Heart left ventricle (tissue), 16 donors: ENCODE measurements at regions not wholly inside any gene's neighbourhood (a gene's known extent, or its start where the extent isn't known, plus 50 kb on each side); places are given as distances from the start of the nearest gene placed in this dataset.

ENCODE experiments used
- ATAC-seq, 4 donors: fragments of 200-7000 bp; cut with Tn5 transposase; one replicate each; pipeline ENCODE4 v1.9.1; 2020 to 2022; ENCODE audit warnings: moderate library complexity in 4 of 4, mild to moderate bottlenecking in 3 of 4, moderate number of reproducible peaks in 1 of 4
- DNase-seq, 5 donors: peaks; one replicate each; pipeline ENCODE4 v3.0.0-alpha.2; 2020
- H3K27ac ChIP-seq, 12 donors: fragments of 200-600 bp; sonication (generic) in 4 of 12; one replicate each; pipeline versions ENCODE4 v1.5.0 to v1.8.0; 2016 to 2022; ENCODE audit warnings: mild to moderate bottlenecking in 2 of 12
- H3K27me3 ChIP-seq, 9 donors: fragments of 200-600 bp; sonication (generic) in 2 of 9; one replicate each; pipeline versions ENCODE4 v1.5.1 to v1.8.0; 2016 to 2022; ENCODE audit warnings: mild to moderate bottlenecking in 3 of 9
- H3K36me3 ChIP-seq, 9 donors: fragments of 200-600 bp; sonication (generic) in 2 of 9; one replicate each; pipeline versions ENCODE4 v1.5.0 to v1.8.0; 2018 to 2022; ENCODE audit warnings: mild to moderate bottlenecking in 2 of 9
- H3K4me1 ChIP-seq, 12 donors: fragments of 200-600 bp; sonication (generic) in 4 of 12; one replicate each; pipeline versions ENCODE4 v1.5.0 to v1.8.0; 2016 to 2022; ENCODE audit warnings: mild to moderate bottlenecking in 3 of 12
- H3K4me3 ChIP-seq, 12 donors: fragments of 200-600 bp; sonication (generic) in 4 of 12; one replicate each; pipeline versions ENCODE4 v1.5.0 to v1.8.0; 2017 to 2022; ENCODE audit warnings: mild to moderate bottlenecking in 9 of 12, moderate library complexity in 4 of 12
- H3K9me3 ChIP-seq, 12 donors: fragments of 200-600 bp; sonication (generic) in 4 of 12; one replicate each; pipeline versions ENCODE4 v1.5.0 to v1.8.0; 2016 to 2022; ENCODE audit warnings: mild to moderate bottlenecking in 1 of 12
- POLR2A ChIP-seq, 2 donors: fragments of 450-650 bp; IDR thresholded peaks; one replicate each; pipeline ENCODE4 v1.6.1; 2017; ENCODE audit warnings: antibody characterized with exemption in 2 of 2, mild to moderate bottlenecking in 2 of 2, moderate library complexity in 2 of 2
- WGBS, 4 donors: extraction: QIAGEN DNeasy Blood & Tissue Kit in 2 of 4; methylation state at CpG; one replicate each; pipeline versions ENCODE4 v1.1.5 to v1.1.7; 2013 to 2018; 5-methylcytosine and 5-hydroxymethylcytosine counted together
- intact Hi-C, 10 donors: fragments of 100-400 bp; cut with DNase I; formaldehyde crosslinking; loops; one replicate each; pipeline versions ENCODE4 v1.11.1 to v1.14.2; 2022
- TF ChIP-seq, protein P1 (sequence below), 12 donors: fragments of 200-600 bp; sonication (generic) in 4 of 12; IDR thresholded peaks; one replicate each; pipeline versions ENCODE4 v1.5.0 to v1.8.0; 2018 to 2022; ENCODE audit warnings: antibody characterized with exemption in 12 of 12, mild to moderate bottlenecking in 5 of 12
- donor health status: ischemic (EF 13 %, LVEDD 7.1; RV severe dilation, severe dysfunction).
- donor health status: healthy with polysubstance abuse.
- donor health status: DM: no; HTN: yes; CAD: no.
- donor health status: DM: no; HTN: no; CAD: no.
- donor health status: ischemic (EF 25% LVEDD 6.9; RV normal size, moderate dysfunction).
- donor health status: ischemic (EF 25% LVEDD 5.7; RV mildly dilated, moderate dysfunction).
- donor health status: healthy.
- donor health status: DM: yes; HTN: yes; CAD: no.
- donor health status: ischemic (EF 35%, LVEDD 5.7; RV mildly dilated, moderate dysfunction).
- donor health status: nonischemic (EF 11% LVEDD 7.7; RV severe dilation, severe dysfunction).
- donor health status: DM: yes; HTN: yes; CAD: no.
- donor health status: PGD.
- donor health status: ischemic (EF 29% LVEDD 5.4; RV normal size, mild dysfunction).
- donor health status: nonischemic (EF 23%, LVEDD 6.1; RV moderate dilation, normal function).

GRCh38 chr4:82128355-82128754, 245.4 kb downstream of the HNRNPD start:
- WGBS, 4 donors, result 90 to 94% (median 90%) methylated on average over 4 of the region's 4 CpGs
- ATAC-seq, result no peak
- no peaks in the 10 kb centered on the region for H3K36me3 ChIP-seq
- intact Hi-C loops, result no loop called here
- no peaks in the 10 kb centered on the region for H3K27me3 ChIP-seq
- no peaks in the 10 kb centered on the region for H3K4me1 ChIP-seq
- H3K9me3 ChIP-seq, result no peaks in the 10 kb centered on the region
- no peak for DNase-seq
- no peak overlapping the region for H3K27ac ChIP-seq
- TF ChIP-seq POLR2A (IDR thresholded peaks at IDR 0.05), result no peak
- TF ChIP-seq, protein P1, sequence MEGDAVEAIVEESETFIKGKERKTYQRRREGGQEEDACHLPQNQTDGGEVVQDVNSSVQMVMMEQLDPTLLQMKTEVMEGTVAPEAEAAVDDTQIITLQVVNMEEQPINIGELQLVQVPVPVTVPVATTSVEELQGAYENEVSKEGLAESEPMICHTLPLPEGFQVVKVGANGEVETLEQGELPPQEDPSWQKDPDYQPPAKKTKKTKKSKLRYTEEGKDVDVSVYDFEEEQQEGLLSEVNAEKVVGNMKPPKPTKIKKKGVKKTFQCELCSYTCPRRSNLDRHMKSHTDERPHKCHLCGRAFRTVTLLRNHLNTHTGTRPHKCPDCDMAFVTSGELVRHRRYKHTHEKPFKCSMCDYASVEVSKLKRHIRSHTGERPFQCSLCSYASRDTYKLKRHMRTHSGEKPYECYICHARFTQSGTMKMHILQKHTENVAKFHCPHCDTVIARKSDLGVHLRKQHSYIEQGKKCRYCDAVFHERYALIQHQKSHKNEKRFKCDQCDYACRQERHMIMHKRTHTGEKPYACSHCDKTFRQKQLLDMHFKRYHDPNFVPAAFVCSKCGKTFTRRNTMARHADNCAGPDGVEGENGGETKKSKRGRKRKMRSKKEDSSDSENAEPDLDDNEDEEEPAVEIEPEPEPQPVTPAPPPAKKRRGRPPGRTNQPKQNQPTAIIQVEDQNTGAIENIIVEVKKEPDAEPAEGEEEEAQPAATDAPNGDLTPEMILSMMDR (IDR thresholded peaks at IDR 0.05), result no peak
- H3K4me3 ChIP-seq, result no peak overlapping the region

DNA sequence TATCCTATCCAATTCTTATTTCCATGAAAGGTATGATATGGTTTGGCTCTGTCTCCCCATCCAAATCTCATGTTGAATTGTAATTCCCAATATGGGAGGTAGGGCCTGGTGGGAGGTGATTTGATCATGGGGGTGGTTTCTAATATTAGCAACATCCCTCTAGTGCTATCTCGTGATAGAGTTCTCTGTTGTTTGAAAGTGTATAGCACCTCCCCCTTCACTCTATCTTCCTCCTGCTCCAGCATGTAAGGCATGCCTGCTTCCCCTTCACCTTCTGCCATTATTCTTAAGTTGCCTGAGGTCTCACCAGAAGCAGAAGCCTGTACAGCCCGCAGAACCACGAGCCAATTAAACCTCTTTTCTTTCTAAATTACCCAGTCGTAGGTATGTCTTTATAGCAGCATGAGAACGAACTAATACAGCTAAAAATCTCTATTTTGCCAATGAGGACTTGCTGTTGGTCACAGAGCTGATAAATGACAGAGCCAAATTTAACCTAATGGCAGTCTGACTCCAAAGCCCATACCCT, 247.2 kb downstream of the HNRNPD start:
- Histone ChIP-seq H3K27me3 (no peaks in the 10 kb centered on the region), H3K9me3 (no peaks in the 10 kb centered on the region), H3K36me3 (no peaks in the 10 kb centered on the region), H3K4me1 (no peaks in the 10 kb centered on the region), H3K27ac (no peak overlapping the region), H3K4me3 (no peak overlapping the region)
- ATAC-seq (no peak), DNase-seq (no peak)
- TF ChIP-seq, protein P1 (IDR thresholded peaks at IDR 0.05), result no peak
- no peak for TF ChIP-seq POLR2A (IDR thresholded peaks at IDR 0.05)
- intact Hi-C loops, result no loop called here
- WGBS, 4 donors, result 65 to 72% (median 66%) methylated on average over 5 of the region's 5 CpGs

- no peaks in the 10 kb centered on the region for H3K27me3 ChIP-seq
- TF ChIP-seq, protein P1 (IDR thresholded peaks at IDR 0.05), result no peak
- TF ChIP-seq POLR2A (IDR thresholded peaks at IDR 0.05), result no peak
- intact Hi-C loops, result no loop called here
- DNase-seq (no peak), ATAC-seq (no peak)
- WGBS, 4 donors, result 85 to 91% (median 88%) methylated on average over 6 of the region's 6 CpGs
- H3K4me1 ChIP-seq, result no peaks in the 10 kb centered on the region
- H3K36me3 ChIP-seq, result no peaks in the 10 kb centered on the region
- H3K27ac ChIP-seq, result no peak overlapping the region
- no peak overlapping the region for H3K4me3 ChIP-seq
- no peaks in the 10 kb centered on the region for H3K9me3 ChIP-seq
These were observed 247.9 kb downstream of the HNRNPD start for GRCh38 chr4:82125787-82126297.

DNA sequence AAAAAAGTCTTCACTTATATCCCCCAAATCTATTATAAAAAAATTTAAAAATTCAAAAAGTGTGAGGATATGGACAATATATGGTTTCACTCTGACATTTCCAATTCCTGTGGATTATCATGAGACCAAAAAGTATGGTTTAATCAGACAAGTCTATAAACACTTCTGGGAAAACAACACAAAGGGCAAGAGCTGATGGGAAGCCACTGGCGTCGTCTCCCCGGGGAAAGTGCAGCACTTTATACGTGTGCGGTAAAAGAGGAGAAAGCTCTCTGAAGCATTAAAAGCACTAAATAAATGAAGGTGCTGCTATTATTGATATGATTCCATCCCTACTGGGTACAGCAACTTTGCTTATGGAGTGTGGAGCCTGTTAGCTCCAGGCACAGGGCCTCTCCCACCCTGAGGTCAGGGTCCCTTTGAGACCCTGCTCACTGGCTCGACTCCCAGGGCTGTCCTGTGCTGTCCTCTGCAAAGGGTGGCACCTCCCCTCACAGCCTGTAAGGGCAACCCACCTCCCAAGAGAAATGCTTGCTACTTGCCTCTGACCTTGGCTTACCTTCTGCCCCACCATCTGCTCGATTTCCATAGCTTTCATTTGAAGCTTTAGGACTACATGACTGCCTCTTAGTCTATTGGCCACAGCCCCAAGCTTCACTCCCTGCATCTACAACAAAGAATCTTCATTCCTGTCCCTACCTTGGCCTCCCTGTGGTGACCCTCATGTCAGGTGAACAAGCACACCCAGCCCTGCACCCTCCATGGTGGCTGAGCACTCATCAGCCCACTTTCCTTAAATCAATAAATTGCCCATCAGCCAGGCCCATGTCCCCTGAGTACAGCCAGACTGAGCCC, 248.6 kb downstream of the HNRNPD start:
- Histone ChIP-seq H3K4me3 (no peak overlapping the region), H3K36me3 (no peaks in the 10 kb centered on the region), H3K27ac (no peak overlapping the region), H3K9me3 (no peaks in the 10 kb centered on the region), H3K4me1 (no peaks in the 10 kb centered on the region), H3K27me3 (no peaks in the 10 kb centered on the region)
- intact Hi-C loops, result no loop called here
- DNase-seq (no peak), ATAC-seq (no peak)
- TF ChIP-seq, protein P1 (IDR thresholded peaks at IDR 0.05), result no peak
- no peak for TF ChIP-seq POLR2A (IDR thresholded peaks at IDR 0.05)
- WGBS, 4 donors, result 82 to 89% (median 87%) methylated on average over 7 of the region's 7 CpGs
